ENCODE measurements at regions not wholly inside any gene's neighbourhood (a gene's known extent, or its start where the extent isn't known, plus 50 kb on each side); places are given as distances from the start of the nearest gene placed in this dataset.

- no peak for DNase-seq
These were observed 333.1 kb upstream of the RAG2 start for GRCh38 chr11:36931139-36931538.

GRCh38 chr11:36930256-36930655, 332.2 kb upstream of the RAG2 start:
- no peak for DNase-seq

GRCh38 chr11:36929401-36929800, 331.4 kb upstream of the RAG2 start:
- no peak for DNase-seq

DNA sequence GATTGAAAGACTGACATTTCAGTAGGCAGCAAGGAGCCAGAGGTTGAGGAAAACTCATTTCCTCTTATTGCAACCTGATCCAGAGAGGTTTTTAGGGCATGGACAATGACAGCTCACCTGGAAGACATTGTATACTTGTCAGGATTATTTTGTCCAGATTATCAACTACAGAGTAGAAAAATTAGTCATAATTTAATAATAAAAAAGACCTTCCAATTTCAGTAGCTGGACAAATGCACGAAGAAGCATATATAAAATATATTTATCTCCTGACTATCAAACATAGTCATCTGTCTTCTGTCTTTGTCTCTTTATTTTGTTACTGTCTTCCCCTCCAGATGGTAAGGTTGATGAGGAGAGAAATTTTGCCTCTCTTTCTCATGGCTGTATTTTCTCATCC, 330.6 kb upstream of the RAG2 start:
- no peak for DNase-seq

GRCh38 chr11:36899800-36900199, 301.8 kb upstream of the RAG2 start:
- no peak for DNase-seq

- no peak for DNase-seq
These were observed 292.8 kb upstream of the RAG2 start for GRCh38 chr11:36890841-36891240.

GRCh38 chr11:36890121-36890679, 292.2 kb upstream of the RAG2 start:
- DNase-seq = no peak

DNA sequence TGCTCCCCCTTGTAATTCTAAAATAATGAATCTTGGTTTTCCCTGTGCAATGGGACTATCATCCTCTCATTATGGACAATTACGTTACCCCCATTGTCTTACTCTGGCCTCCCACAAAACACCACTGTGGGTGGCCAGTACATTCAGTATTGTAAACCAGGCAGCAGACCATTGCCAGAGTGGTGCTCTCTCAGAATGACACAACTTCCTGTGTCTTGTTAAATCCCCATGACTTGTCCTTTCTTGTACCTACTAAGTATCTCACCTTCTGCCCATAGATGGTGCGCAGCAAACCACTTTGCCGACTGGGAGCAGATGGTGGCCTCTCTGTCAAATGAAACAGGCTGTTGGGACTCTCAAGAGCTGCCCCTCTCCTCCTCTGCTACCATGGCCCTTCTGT, 287.1 kb upstream of the RAG2 start:
- no peak for DNase-seq

DNA sequence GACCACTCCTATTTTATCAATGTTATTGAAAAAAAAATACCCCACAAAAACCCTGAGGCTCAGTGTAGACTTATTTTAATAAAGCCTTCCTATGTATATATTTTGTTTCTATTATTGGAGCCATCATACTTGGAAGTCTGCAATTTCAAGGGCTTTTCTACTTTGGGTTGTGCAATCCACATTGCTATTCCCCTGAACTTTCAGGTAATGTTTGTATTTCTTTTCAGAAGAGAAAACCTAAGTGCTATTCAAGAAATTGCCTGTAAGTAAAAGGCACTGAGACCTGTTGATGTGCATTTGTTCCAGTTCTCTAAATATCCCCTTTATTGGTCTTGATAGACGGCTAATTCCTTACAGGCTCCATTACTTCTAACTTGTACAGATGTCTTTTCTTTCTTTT, 280.7 kb upstream of the RAG2 start:
- DNase-seq = no peak

- DNase-seq = no peak
These were observed 279.1 kb upstream of the RAG2 start for GRCh38 chr11:36877149-36877548.

DNA sequence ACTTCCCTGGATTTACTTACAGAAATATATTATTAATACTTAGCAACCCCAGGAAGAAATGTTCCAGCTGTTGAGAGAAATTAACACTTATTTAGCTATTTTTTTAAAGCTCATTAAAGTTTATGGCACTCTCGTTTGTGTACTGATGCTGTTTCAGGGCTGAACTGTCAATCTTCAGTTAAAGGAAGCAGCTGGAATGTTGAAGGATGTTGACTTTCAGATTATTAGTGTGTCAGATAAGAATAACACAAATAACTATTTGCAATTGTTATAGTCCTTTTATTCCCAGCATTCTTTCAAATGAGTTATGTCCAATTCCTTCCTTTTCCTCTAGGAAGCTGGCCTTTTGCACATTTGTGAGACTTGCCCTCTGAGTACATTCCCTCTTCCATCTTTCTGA, 278.2 kb upstream of the RAG2 start:
- DNase-seq = no peak

GRCh38 chr11:36874291-36874690, 276.3 kb upstream of the RAG2 start:
- no peak for DNase-seq

- no peak for DNase-seq
These were observed 272.3 kb upstream of the RAG2 start for GRCh38 chr11:36870361-36870760.

GRCh38 chr11:36868380-36868779, 270.3 kb upstream of the RAG2 start:
- DNase-seq = no peak

DNA sequence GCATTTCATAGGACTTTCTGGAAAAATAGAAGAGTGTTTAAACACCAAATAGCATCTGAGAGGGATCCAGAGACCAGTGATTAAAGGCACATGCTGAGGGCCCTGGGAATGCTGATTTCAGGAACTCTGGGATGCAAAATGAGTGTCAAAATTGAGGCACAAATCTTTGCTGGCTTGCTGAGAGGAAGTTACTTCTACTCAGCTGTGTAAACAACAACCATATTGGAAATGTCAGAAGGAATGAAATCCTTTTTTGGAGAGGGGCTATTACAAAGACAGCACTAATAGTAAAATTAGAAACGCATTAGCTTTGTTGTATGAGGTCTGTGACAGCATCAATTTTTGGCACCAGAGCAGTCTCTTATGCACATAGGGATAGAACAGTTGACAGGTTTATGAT, 267.8 kb upstream of the RAG2 start:
- no peak for DNase-seq

DNA sequence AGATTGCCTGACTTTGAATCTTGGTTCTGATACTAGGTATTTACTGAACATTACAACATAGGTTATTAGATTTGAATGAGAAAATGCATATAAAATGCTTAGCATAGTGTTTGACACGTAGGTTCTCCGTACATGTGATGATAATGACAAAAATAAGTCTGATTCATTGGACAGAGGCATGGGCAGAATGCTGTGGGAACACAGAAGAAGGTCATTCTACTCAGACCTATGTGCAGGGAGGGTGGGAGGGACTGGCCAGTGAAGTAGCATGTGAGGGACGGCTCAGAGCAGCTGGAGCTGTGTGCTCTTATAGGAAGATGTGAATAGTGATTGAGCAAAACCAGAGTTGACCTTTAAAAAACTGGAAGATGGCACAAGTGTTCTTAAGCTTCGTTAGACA, 256.8 kb upstream of the RAG2 start:
- no peak for DNase-seq

GRCh38 chr11:36848660-36849059, 250.6 kb upstream of the RAG2 start:
- no peak for DNase-seq

GRCh38 chr11:36840378-36840777, 242.3 kb upstream of the RAG2 start:
- no peak for DNase-seq

GRCh38 chr11:36837831-36838437, 239.9 kb upstream of the RAG2 start:
- DNase-seq = no peak

DNA sequence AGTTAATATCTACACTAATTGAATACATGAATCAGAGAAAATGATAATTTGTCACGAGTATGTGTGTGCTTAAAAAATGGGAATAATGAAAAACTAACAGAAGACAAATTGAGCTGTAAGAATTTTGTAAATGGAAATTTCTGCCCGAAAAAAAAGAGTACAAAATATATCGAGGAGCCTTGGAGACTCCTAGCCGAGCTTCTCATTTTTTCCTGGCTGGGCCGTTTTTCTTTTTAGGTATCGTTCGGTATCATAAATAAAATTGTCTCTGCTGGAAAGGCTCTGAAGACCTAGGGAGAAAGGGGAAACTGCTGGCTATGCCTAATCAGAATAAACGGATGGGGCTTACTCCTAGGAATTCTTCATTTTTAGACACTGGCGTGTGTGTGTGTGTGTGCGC, 227.2 kb upstream of the RAG2 start:
- DNase-seq = no peak

DNA sequence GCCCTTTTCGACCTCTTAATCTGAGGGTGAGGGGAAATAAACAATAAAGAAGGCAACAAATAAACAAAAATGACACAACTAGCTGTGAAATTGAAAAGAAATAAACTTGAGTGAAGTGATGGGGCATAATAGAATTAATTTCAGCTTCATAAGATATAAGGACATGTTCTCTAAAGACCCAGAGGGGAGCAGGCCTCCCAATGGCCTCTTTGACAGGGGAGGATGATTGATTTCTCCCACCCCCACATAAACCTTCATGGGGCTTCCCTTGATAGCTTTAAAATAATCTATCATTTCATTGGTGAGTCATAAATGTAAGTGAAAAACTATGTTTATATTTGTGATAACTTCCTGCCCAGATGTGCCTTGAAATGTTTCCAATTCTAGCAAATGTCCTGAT, 226.3 kb upstream of the RAG2 start:
- DNase-seq = no peak

DNA sequence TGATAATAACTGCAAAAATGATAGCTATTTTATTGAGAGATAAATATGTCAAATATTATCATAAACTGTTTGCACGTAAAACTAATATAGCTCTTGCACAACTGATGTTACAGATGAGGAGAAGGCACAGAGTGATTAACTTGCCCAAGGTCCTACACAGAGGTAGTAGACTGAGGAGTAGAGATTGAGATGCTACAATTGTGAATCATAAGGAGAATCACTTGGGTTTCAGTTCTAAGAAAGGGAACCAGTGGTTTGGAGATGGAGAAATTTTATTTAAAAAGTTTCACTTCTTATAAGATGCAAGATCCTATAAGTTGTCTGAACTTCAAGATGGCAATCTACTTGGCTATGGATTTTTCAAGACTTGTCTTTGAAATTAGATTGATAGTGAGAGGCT, 224.8 kb upstream of the RAG2 start:
- DNase-seq = no peak

GRCh38 chr11:36818410-36818809, 220.4 kb upstream of the RAG2 start:
- peak; percentile 3 for DNase-seq

- no peak for DNase-seq
These were observed 219.4 kb upstream of the RAG2 start for GRCh38 chr11:36817336-36817965.

DNA sequence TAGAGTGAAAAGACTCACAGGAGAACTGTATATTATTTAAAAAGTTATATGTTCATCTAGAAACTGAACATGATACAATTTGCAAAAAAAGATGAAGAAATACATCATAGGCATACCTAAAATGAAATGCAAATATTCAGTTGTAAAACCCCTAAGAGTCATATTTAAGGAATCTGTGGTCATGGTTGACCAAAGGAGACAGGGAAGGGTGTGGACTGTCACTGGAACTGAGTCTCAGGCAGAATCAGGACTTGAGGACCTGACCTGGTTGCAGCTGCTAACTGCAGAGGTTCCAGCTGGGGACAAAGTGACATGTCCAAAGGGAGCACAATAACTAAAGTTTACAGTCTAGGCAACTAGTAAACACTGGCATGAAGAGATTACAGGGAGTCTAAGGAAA, 211.3 kb upstream of the RAG2 start:
- no peak for DNase-seq

All from activated CD4-positive, alpha-beta T cell treated with anti-CD3 and anti-CD28 coated beads for 48 hours (primary cell).